ENCODE measurements at regions not wholly inside any gene's neighbourhood (a gene's known extent, or its start where the extent isn't known, plus 50 kb on each side); places are given as distances from the start of the nearest gene placed in this dataset.

- Histone ChIP-seq H3K4me2 (no peak overlapping the region), H3K27me3 (no peaks in the 10 kb centered on the region), H2AFZ (replicated peaks) (no peak overlapping the region), H3K4me1 (no peaks in the 10 kb centered on the region), H4K20me1 (ENCODE audit: low read depth) (no peaks in the 10 kb centered on the region), H3F3A (ENCODE audit: low read depth) (no peaks in the 10 kb centered on the region), H3K79me2 (ENCODE audit: low read depth) (no peaks in the 10 kb centered on the region), H3K9ac (no peak overlapping the region), H3K36me3 (no peaks in the 10 kb centered on the region), H3K27ac (no peak overlapping the region), H3K9me3 (ENCODE audit: low read depth) (no peaks in the 10 kb centered on the region), H3K4me3 (no peak overlapping the region)
- no peaks in the 10 kb centered on the region for H3K36me3 Mint-ChIP-seq
- DNase-seq (ENCODE audit: low spot score), result no peak
- H3K27ac Mint-ChIP-seq, result no peak overlapping the region
- peaks cover 18% of the 10 kb centered on the region for H3K4me1 Mint-ChIP-seq
- no peaks in the 10 kb centered on the region for H3K27me3 Mint-ChIP-seq (ENCODE audit: insufficient read depth, low read depth)
- no peak for TF ChIP-seq EZH2phosphoT487 (IDR thresholded peaks at IDR 0.05)
- no peak for TF ChIP-seq CTCF (IDR thresholded peaks at IDR 0.05)
- TF ChIP-seq EZH2 (IDR thresholded peaks at IDR 0.05), result no peak
- no peak overlapping the region for H3K4me3 Mint-ChIP-seq
- H3K9me3 Mint-ChIP-seq, result peaks cover 3% of the 10 kb centered on the region
Measured at GRCh38 chr13:74675182-74675581, 541.0 kb upstream of the KLF12 start.

GRCh38 chr13:74674720-74675119 lies 540.5 kb upstream of the KLF12 start:
- no peak overlapping the region for H3K4me3 Mint-ChIP-seq
- Histone ChIP-seq H3K9ac (no peak overlapping the region), H3K4me1 (no peaks in the 10 kb centered on the region), H3K27me3 (no peaks in the 10 kb centered on the region), H3K36me3 (no peaks in the 10 kb centered on the region), H3K9me3 (ENCODE audit: low read depth) (no peaks in the 10 kb centered on the region), H3K27ac (no peak overlapping the region), H3K79me2 (ENCODE audit: low read depth) (no peaks in the 10 kb centered on the region), H3K4me2 (no peak overlapping the region), H3F3A (ENCODE audit: low read depth) (no peaks in the 10 kb centered on the region), H4K20me1 (ENCODE audit: low read depth) (no peaks in the 10 kb centered on the region), H2AFZ (replicated peaks) (no peak overlapping the region), H3K4me3 (no peak overlapping the region)
- H3K27ac Mint-ChIP-seq, result no peak overlapping the region
- peaks cover 18% of the 10 kb centered on the region for H3K4me1 Mint-ChIP-seq
- no peaks in the 10 kb centered on the region for H3K36me3 Mint-ChIP-seq
- no peak for DNase-seq (ENCODE audit: low spot score)
- peaks cover 3% of the 10 kb centered on the region for H3K9me3 Mint-ChIP-seq
- no peaks in the 10 kb centered on the region for H3K27me3 Mint-ChIP-seq (ENCODE audit: insufficient read depth, low read depth)
- no peak for TF ChIP-seq EZH2 (IDR thresholded peaks at IDR 0.05)
- TF ChIP-seq CTCF (IDR thresholded peaks at IDR 0.05), result no peak
- TF ChIP-seq EZH2phosphoT487 (IDR thresholded peaks at IDR 0.05), result no peak

GRCh38 chr13:74669149-74669548 lies 534.9 kb upstream of the KLF12 start:
- Histone ChIP-seq H3K9me3 (ENCODE audit: low read depth) (no peaks in the 10 kb centered on the region), H3K4me1 (no peaks in the 10 kb centered on the region), H3F3A (ENCODE audit: low read depth) (no peaks in the 10 kb centered on the region), H3K27me3 (no peaks in the 10 kb centered on the region), H3K9ac (no peak overlapping the region), H3K4me3 (no peak overlapping the region), H3K4me2 (no peak overlapping the region), H3K79me2 (ENCODE audit: low read depth) (no peaks in the 10 kb centered on the region), H2AFZ (replicated peaks) (no peak overlapping the region), H3K36me3 (no peaks in the 10 kb centered on the region), H3K27ac (no peak overlapping the region), H4K20me1 (ENCODE audit: low read depth) (no peaks in the 10 kb centered on the region)
- Mint-ChIP-seq H3K4me1 (no peaks in the 10 kb centered on the region), H3K9me3 (peaks cover 3% of the 10 kb centered on the region), H3K27ac (no peak overlapping the region), H3K4me3 (no peak overlapping the region), H3K36me3 (no peaks in the 10 kb centered on the region), H3K27me3 (ENCODE audit: insufficient read depth, low read depth) (peaks cover 2% of the 10 kb centered on the region)
- TF ChIP-seq EZH2phosphoT487 (IDR thresholded peaks at IDR 0.05) (no peak), CTCF (IDR thresholded peaks at IDR 0.05) (no peak), EZH2 (IDR thresholded peaks at IDR 0.05) (no peak)
- DNase-seq (ENCODE audit: low spot score), result no peak

All from neural progenitor cell (in vitro differentiated cells).